Endothelial cell of umbilical vein (primary cell): ENCODE measurements at regions not wholly inside any gene's neighbourhood (a gene's known extent, or its start where the extent isn't known, plus 50 kb on each side); places are given as distances from the start of the nearest gene placed in this dataset.

Source experiments
- BruUV-seq: library from RNA; stranded (reverse); fragments of 400-500 nt; replicated peaks from 2 replicates; lab custom pipeline; 2021; lab: Mats Ljungman, UMichigan
- CTCF ChIA-PET: fragments of 300-600, 350-600 bp; sonication (Branson Sonifier 250); formaldehyde crosslinking; loops from one replicate; lab custom pipeline; 2021; ENCODE audit warnings: antibody characterized with exemption, inconsistent platforms; lab: Charles Lee
- POLR2A ChIA-PET: fragments of 300-600, 350-600 bp; sonication (Branson Sonifier 250); formaldehyde crosslinking; loops from one replicate; lab custom pipeline; 2021; ENCODE audit warnings: antibody characterized with exemption, inconsistent platforms; lab: Charles Lee
- DNase-seq: peaks from one replicate; pipeline ENCODE4 v3.0.0-alpha.2; 2011; ENCODE audit warnings: low read depth, low spot score
- FAIRE-seq: peaks from 2 replicates; lab custom pipeline; 2011; peaks lifted over from hg19 to GRCh38; lab: Jason Lieb, UNC
- H2AFZ ChIP-seq: 2 replicates; pipeline ENCODE4 v1.6.0; 2012; ENCODE audit warnings: low read depth, low read length, control low read depth, inconsistent platforms
- H3K27ac ChIP-seq: 2 replicates; pipeline ENCODE4 v1.5.1; 2011; ENCODE audit warnings: low read depth, mild to moderate bottlenecking, control low read depth, low read length, moderate library complexity; ENCODE audit not compliant: insufficient read depth
- H3K27me3 ChIP-seq, 2 experiments: 2 replicates each; pipeline versions ENCODE4 v1.6.0 to v1.6.1; 2011; ENCODE audit warnings: low read length in 2 of 2, mixed read lengths in 1 of 2; ENCODE audit not compliant: control insufficient read depth in 2 of 2, insufficient read depth in 2 of 2
- H3K36me3 ChIP-seq, 2 experiments: 2 replicates in 1 of 2; 3 replicates in 1 of 2; pipeline ENCODE4 v1.5.1; 2011; ENCODE audit warnings: low read length in 2 of 2, mild to moderate bottlenecking in 1 of 2, moderate library complexity in 1 of 2; ENCODE audit not compliant: control insufficient read depth in 2 of 2, insufficient read depth in 2 of 2; ENCODE audit errors: extremely low read depth in 1 of 2
- H3K4me1 ChIP-seq: 3 replicates; pipeline ENCODE4 v1.5.1; 2011; ENCODE audit warnings: mild to moderate bottlenecking, low read length; ENCODE audit not compliant: control insufficient read depth, insufficient read depth; ENCODE audit errors: extremely low read depth
- H3K4me2 ChIP-seq: 2 replicates; pipeline ENCODE4 v1.6.1; 2011; ENCODE audit warnings: low read length, control low read depth, mixed read lengths; ENCODE audit not compliant: insufficient read depth
- H3K4me3 ChIP-seq, 3 experiments: fragments of 200-600 bp in 1 of 3; sonication (generic), shearing (Covaris generic) in 1 of 3; replicated peaks in 1 of 3; 2 replicates each; pipeline ENCODE4 v1.5.1; 2011 to 2016; ENCODE audit warnings: control low read depth in 3 of 3, low read length in 3 of 3, mild to moderate bottlenecking in 2 of 3, inconsistent platforms in 1 of 3, low read depth in 1 of 3, moderate library complexity in 1 of 3; ENCODE audit not compliant: insufficient read depth in 1 of 3
- H3K79me2 ChIP-seq: 2 replicates; pipeline ENCODE4 v1.6.0; 2012; ENCODE audit warnings: low read length, inconsistent platforms; ENCODE audit not compliant: control insufficient read depth, insufficient read depth
- H3K9ac ChIP-seq: replicated peaks from 2 replicates; pipeline ENCODE3; 2011; ENCODE audit warnings: low read length, control low read depth; ENCODE audit not compliant: insufficient read depth; ENCODE audit errors: extremely low read depth
- H3K9me1 ChIP-seq: replicated peaks from 3 replicates; pipeline ENCODE4 v1.6.0; 2011; ENCODE audit warnings: mild to moderate bottlenecking, low read length; ENCODE audit not compliant: control insufficient read depth, insufficient read depth; ENCODE audit errors: extremely low read depth
- H3K9me3 ChIP-seq: replicated peaks from 2 replicates; pipeline ENCODE4 v1.5.1; 2012; ENCODE audit warnings: low read length, inconsistent platforms; ENCODE audit not compliant: control insufficient read depth, insufficient read depth
- H4K20me1 ChIP-seq: replicated peaks from 2 replicates; pipeline ENCODE3; 2011; ENCODE audit warnings: mild to moderate bottlenecking, low read length; ENCODE audit not compliant: control insufficient read depth, insufficient read depth; ENCODE audit errors: extremely low read depth
- CTCF ChIP-seq, 2 donors: IDR thresholded peaks; 1 replicate in 1 of 2; 2 replicates in 1 of 2; pipeline ENCODE4 v1.5.1; 2011; ENCODE audit warnings: low read length in 2 of 2, mild to moderate bottlenecking in 2 of 2, moderate library complexity in 2 of 2, control low read depth in 1 of 2, inconsistent platforms in 1 of 2, low read depth in 1 of 2; ENCODE audit not compliant: insufficient read depth in 1 of 2; ENCODE audit errors: extremely low read depth in 1 of 2
- EZH2 ChIP-seq: IDR thresholded peaks from 2 replicates; pipeline ENCODE4 v1.6.1; 2012; ENCODE audit warnings: borderline replicate concordance, low read depth, mild to moderate bottlenecking, moderate library complexity, low read length, inconsistent platforms; ENCODE audit not compliant: severe bottlenecking
- FOS ChIP-seq: IDR thresholded peaks from 2 replicates; pipeline ENCODE4 v1.6.1; 2011; ENCODE audit warnings: mild to moderate bottlenecking, low read length, moderate library complexity, borderline replicate concordance; ENCODE audit not compliant: insufficient read depth
- GATA2 ChIP-seq: IDR thresholded peaks from 2 replicates; pipeline ENCODE4 v1.7.0; 2011; ENCODE audit warnings: low read depth, mild to moderate bottlenecking, moderate library complexity, mixed read lengths, low read length; ENCODE audit not compliant: insufficient read length, insufficient read depth
- JUN ChIP-seq: IDR thresholded peaks from 2 replicates; pipeline ENCODE4 v1.6.1; 2011; ENCODE audit warnings: borderline replicate concordance, low read depth; ENCODE audit not compliant: insufficient read length, insufficient read depth
- MAX ChIP-seq: IDR thresholded peaks from 2 replicates; pipeline ENCODE4 v1.6.1; 2011; ENCODE audit not compliant: insufficient read depth, insufficient read length
- MYC ChIP-seq: IDR thresholded peaks from one replicate; pipeline ENCODE4 v1.6.1; 2011; ENCODE audit warnings: mild to moderate bottlenecking, low read depth, low read length
- POLR2A ChIP-seq: IDR thresholded peaks from 2 replicates; pipeline ENCODE4 v1.6.1; 2012; ENCODE audit warnings: low read depth, mild to moderate bottlenecking, control low read depth, low read length
- POLR2AphosphoS5 ChIP-seq: IDR thresholded peaks from 2 replicates; pipeline ENCODE4 v1.6.1; 2012; ENCODE audit warnings: low read depth, mild to moderate bottlenecking, control low read depth, low read length, moderate library complexity; ENCODE audit not compliant: insufficient read depth
- dilution Hi-C: fragments of 300-500 bp; cut with MboI; formaldehyde crosslinking; loops from one replicate; pipeline ENCODE4 v1.15.0; 2019; ENCODE audit warnings: low sequenced_read_pairs; ENCODE audit not compliant: extremely low pct_ligation_motif_present
- intact Hi-C: fragments of 100-400 bp; cut with micrococcal nuclease; formaldehyde crosslinking; loops from one replicate; pipeline ENCODE4 v1.10.0; 2022

GRCh38 chr12:131356485-131357184, 354.3 kb upstream of the SFSWAP start:
- H3K9me1 ChIP-seq: no peaks in the 10 kb centered on the region
- dilution Hi-C loops: no loop called here
- no peak overlapping the region for H3K27ac ChIP-seq
- no peak overlapping the region for H3K4me3 ChIP-seq
- H4K20me1 ChIP-seq: no peaks in the 10 kb centered on the region
- TF ChIP-seq CTCF (IDR thresholded peaks at IDR 0.05; ENCODE audit: extremely low read depth in 1 of 2, insufficient read depth in 1 of 2, low read depth in 1 of 2, low read length in 2 of 2): no peak
- no peak for TF ChIP-seq EZH2
- TF ChIP-seq GATA2: no peak
- no peak for TF ChIP-seq POLR2AphosphoS5
- TF ChIP-seq MYC: no peak
- TF ChIP-seq JUN: no peak
- no peak for TF ChIP-seq POLR2A
- TF ChIP-seq FOS: no peak
- TF ChIP-seq MAX: no peak
- H3K9me3 ChIP-seq: no peaks in the 10 kb centered on the region
- intact Hi-C loops: no loop called here
- no peak overlapping the region for H3K9ac ChIP-seq
- FAIRE-seq: no peak
- no peaks in the 10 kb centered on the region for H3K4me1 ChIP-seq
- H3K4me2 ChIP-seq: no peak overlapping the region
- ChIA-PET POLR2A (no interaction called here), CTCF (no interaction called here)
- no peak overlapping the region for H2AFZ ChIP-seq
- no peaks in the 10 kb centered on the region for H3K27me3 ChIP-seq
- no peak for DNase-seq
- H3K79me2 ChIP-seq: no peaks in the 10 kb centered on the region
- H3K36me3 ChIP-seq: no peaks in the 10 kb centered on the region
- BruUV-seq: no TSS peak
